Ishikawa (cell line): ENCODE measurements at regions not wholly inside any gene's neighbourhood (a gene's known extent, or its start where the extent isn't known, plus 50 kb on each side); places are given as distances from the start of the nearest gene placed in this dataset.

Experiments
- CEBPB ChIP-seq: IDR thresholded peaks from 2 replicates; pipeline ENCODE4 v1.6.1; 2012
- CREB1 ChIP-seq: IDR thresholded peaks from 2 replicates; pipeline ENCODE4 v1.6.1; 2012; ENCODE audit warnings: low read depth
- EGR1 ChIP-seq: IDR thresholded peaks from 2 replicates; pipeline ENCODE4 v1.6.1; 2012
- EP300 ChIP-seq: IDR thresholded peaks from 2 replicates; pipeline ENCODE4 v1.6.1; 2012; ENCODE audit warnings: borderline replicate concordance
- FOXM1 ChIP-seq: IDR thresholded peaks from 2 replicates; pipeline ENCODE4 v1.6.1; 2012; ENCODE audit warnings: low read depth, borderline replicate concordance
- NFIC ChIP-seq: IDR thresholded peaks from 2 replicates; pipeline ENCODE4 v1.6.1; 2012
- RAD21 ChIP-seq: IDR thresholded peaks from 2 replicates; pipeline ENCODE4 v1.6.1; 2012; ENCODE audit warnings: low read depth
- REST ChIP-seq: IDR thresholded peaks from 2 replicates; pipeline ENCODE4 v1.6.1; 2012; ENCODE audit warnings: low read depth, mild to moderate bottlenecking
- TAF1 ChIP-seq: IDR thresholded peaks from 2 replicates; pipeline ENCODE4 v1.6.1; 2012; ENCODE audit warnings: low read depth, mild to moderate bottlenecking
- TCF12 ChIP-seq: IDR thresholded peaks from 2 replicates; pipeline ENCODE4 v1.6.1; 2012; ENCODE audit warnings: low read depth
- TEAD4 ChIP-seq: IDR thresholded peaks from 2 replicates; pipeline ENCODE4 v1.6.1; 2012
- USF1 ChIP-seq: IDR thresholded peaks from 2 replicates; pipeline ENCODE4 v1.6.1; 2012
- YY1 ChIP-seq: IDR thresholded peaks from 2 replicates; pipeline ENCODE4 v1.6.1; 2012; ENCODE audit warnings: low read depth
- ZBTB7A ChIP-seq: IDR thresholded peaks from 2 replicates; pipeline ENCODE4 v1.6.1; 2012; ENCODE audit warnings: low read depth
- TF ChIP-seq, protein P1 (sequence below): IDR thresholded peaks from 2 replicates; pipeline ENCODE4 v1.6.1; 2012

- no peak for TF ChIP-seq TAF1
- no peak for TF ChIP-seq EGR1
- TF ChIP-seq, protein P1, sequence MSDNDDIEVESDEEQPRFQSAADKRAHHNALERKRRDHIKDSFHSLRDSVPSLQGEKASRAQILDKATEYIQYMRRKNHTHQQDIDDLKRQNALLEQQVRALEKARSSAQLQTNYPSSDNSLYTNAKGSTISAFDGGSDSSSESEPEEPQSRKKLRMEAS, result no peak
- TF ChIP-seq YY1, result no peak
- TF ChIP-seq REST, result no peak
- TF ChIP-seq EP300, result no peak
- TF ChIP-seq RAD21, result no peak
- TF ChIP-seq ZBTB7A, result no peak
- TF ChIP-seq CEBPB, result no peak
- TF ChIP-seq FOXM1, result no peak
- TF ChIP-seq TCF12, result no peak
- no peak for TF ChIP-seq TEAD4
- TF ChIP-seq CREB1, result no peak
- no peak for TF ChIP-seq NFIC
- TF ChIP-seq USF1, result no peak
Observed at GRCh38 chr15:61483599-61483998, 254.5 kb upstream of the RORA start.

DNA sequence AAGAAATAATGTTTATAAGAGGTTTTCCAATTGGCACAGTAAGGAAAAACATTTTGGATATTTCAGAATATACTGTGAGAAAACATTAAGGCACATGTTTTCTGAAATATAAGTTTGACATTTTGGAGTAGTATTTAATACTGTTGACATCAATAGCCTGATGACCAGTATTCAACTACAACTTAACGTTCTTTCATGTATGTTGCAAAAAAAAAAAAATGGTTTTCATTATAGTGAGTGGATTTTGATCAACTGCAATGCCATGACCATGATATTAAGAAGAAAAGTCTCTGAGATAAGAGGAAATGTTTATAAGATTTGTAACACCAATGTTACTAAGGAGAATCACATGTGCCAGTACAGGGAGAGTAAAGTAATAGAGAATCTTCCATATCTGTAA is 252.8 kb upstream of the RORA start:
- no peak for TF ChIP-seq RAD21
- TF ChIP-seq USF1, result no peak
- TF ChIP-seq NFIC, result no peak
- TF ChIP-seq REST, result no peak
- TF ChIP-seq TAF1, result no peak
- TF ChIP-seq EGR1, result no peak
- no peak for TF ChIP-seq TEAD4

- TF ChIP-seq EP300 (no peak), CREB1 (no peak), ZBTB7A (no peak), RAD21 (no peak), TEAD4 (no peak), FOXM1 (no peak), TCF12 (no peak), USF1 (no peak), TAF1 (no peak), REST (no peak), YY1 (no peak), EGR1 (no peak), NFIC (no peak), CEBPB (no peak)
- TF ChIP-seq, protein P1, result no peak
Observed at GRCh38 chr15:61480863-61481262, 251.8 kb upstream of the RORA start.

GRCh38 chr15:61480295-61480694 is 251.2 kb upstream of the RORA start:
- TF ChIP-seq CREB1, result no peak
- no peak for TF ChIP-seq TAF1
- no peak for TF ChIP-seq RAD21
- no peak for TF ChIP-seq YY1
- no peak for TF ChIP-seq CEBPB
- TF ChIP-seq EGR1, result no peak
- no peak for TF ChIP-seq NFIC
- TF ChIP-seq ZBTB7A, result no peak
- no peak for TF ChIP-seq EP300

GRCh38 chr15:61479613-61480012 is 250.5 kb upstream of the RORA start:
- TF ChIP-seq REST (no peak), ZBTB7A (no peak), CEBPB (no peak), FOXM1 (no peak), CREB1 (no peak)
